DMS 273 (cell line): ENCODE measurements at regions not wholly inside any gene's neighbourhood (a gene's known extent, or its start where the extent isn't known, plus 50 kb on each side); places are given as distances from the start of the nearest gene placed in this dataset.
"Not testable (repeated sequence)": the region's sequence is repeated elsewhere in the genome, so short reads cannot be mapped to it uniquely, and the experiment has no call there.

Source experiments
- DNase-seq: peaks from one replicate; lab custom pipeline; 2025; ENCODE audit not compliant: unreplicated experiment; lab: John Stamatoyannopoulos, UW

DNA sequence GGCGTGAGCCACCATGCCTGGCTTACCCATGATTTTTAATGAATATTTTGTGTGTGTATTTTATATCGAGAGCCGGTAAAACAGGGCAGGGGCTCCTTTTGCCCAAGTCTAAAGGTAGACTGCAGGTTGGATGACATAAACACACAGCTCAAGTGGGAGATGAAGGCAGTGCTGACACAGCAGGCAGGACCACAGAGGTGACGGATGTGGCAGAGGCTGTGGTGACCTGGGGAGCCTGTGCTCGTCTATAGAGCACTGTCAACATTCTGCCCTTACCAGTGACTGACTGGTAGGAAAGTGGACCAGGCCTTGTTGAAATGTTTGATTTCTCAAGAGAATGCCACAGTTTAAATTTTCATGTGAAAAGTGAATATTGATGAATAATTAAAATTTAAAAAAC, 137.5 kb downstream of the ZFP64 start:
- no peak for DNase-seq

DNA sequence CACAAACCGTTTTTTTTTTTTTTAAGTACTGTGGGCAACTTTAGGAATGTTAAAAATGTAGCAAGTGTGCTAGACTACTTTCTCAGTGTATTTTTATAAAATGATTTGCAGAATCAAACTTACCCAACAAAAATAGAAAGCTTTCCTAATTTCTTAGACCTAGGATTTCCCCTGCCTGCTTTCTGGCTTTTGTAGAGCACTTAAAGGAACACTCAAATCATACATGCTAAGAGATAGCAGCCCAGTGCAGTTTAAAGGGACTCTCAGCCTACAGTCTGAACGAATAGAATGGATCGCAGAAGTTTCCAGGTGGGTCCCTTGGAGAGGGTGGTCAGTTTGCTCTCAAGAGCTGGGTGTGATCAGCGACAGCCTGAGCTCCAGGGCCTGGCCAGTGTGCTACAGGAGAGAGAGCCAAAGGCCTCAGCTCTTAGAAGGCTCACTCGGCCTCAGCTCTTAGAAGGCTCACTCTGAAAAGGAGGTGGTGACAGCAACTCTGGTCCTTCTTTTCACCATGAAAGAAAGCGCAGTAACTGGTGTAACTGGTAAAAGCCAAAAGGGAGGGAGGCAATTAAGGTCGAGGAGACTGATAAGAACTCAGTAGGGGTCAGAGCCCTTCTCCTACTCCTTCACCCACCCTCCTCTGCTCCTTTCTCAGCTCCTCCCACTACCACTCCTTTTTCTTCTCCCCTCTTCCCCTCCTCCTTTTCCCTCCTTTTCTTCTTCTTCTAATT, 142.4 kb downstream of the ZFP64 start:
- DNase-seq, result no peak

DNA sequence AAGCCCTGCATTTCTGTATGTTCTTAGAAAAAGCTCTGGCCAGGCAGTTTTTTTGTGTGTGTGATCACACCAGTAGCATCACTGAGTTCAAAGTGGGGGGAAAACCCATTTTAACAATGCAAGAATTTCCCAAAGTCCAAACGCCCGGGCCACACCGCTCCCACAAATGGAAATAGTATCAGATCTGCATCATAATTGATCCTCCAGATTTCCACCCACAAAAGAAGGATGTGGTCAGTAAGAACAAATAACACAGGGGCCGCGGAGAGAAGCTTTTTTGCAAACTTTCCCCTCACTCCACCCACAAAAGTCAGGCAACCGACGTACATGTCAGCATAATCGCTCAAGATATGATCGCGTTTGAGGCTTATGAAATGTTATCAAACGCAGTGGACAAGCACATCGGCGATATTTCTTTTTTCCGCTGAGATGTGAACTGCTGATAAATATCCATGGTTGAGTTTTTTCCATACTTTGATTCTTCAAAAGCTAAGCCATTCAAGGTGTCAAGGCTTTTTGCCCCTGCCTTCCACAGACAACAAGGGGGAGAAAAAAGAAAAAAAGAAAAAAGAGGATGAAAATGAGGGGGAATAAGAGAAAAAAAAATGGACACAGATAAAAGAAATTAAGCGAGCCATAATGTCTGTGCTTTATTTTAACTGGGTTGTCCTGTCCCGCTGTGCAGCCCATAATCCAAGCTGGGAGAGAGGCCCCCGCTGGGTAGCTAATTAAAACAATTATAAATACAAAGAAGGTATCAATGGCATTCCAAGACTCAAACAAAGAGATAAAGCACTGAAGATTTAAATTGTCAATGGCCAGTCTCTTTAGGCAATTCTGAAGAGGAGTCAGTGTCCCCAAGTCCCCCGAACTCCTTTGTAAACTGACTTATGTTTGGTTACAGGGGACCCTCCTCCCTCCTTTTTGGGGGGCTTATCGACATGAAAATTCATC, 143.5 kb downstream of the ZFP64 start:
- no peak for DNase-seq

DNA sequence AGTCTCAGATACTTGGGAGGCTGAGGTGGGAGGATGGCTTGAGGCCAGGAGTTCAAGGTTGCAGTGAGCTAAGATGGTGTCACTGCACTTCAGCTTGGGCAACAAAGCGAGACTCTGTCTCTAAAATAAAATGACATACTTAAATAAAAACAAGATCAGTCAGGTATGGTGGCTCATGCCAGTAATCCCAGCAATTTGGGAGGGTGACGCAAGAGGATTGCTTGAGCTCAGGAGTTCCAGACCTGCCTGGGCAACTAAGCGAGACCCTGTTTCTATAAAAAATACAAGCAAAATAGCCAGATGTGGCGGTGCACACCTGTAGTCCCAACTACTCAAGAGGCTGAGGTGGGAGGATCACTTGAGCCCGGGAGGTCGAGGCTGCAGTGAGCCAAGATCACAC, 149.6 kb downstream of the ZFP64 start:
- no peak for DNase-seq

DNA sequence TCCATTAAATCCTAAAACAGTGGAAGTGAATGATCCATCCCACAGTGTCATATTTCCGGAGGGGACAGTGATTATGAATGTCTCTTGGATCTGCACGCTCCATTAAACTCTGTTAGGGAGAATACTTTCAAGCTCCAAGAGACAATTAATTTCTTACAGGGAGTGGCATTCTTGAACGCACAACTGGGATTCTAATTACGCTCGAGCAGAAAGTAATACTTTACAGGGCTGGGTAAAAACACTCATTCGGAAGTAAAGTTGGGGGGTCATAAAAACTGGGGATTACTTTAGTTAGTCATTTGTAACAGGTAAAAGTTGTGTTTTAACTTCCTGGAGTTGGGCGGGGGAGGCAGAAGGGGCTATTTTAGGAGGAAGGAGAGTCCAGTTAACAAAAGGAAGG, 151.8 kb downstream of the ZFP64 start:
- DNase-seq, result no peak

DNA sequence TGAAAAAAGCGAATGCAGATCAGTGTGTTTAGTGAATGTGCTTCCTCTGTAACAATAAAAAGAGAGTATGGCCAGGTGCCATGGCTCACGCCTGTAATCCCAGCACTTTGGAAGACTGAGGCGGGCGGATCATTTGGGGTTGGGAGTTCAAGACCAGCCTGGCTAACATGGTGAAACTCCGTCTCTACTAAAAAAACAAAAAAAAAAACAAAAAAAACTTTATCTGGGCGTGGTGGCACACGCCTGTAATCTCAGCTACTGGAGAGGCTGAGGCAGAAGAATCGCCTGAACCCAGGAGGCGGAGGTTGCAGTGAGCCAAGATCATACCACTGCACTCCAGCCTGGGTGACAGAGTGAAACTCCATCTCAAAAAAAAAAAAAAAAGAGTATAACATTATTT, 152.9 kb downstream of the ZFP64 start:
- not testable (repeated sequence) for DNase-seq

DNA sequence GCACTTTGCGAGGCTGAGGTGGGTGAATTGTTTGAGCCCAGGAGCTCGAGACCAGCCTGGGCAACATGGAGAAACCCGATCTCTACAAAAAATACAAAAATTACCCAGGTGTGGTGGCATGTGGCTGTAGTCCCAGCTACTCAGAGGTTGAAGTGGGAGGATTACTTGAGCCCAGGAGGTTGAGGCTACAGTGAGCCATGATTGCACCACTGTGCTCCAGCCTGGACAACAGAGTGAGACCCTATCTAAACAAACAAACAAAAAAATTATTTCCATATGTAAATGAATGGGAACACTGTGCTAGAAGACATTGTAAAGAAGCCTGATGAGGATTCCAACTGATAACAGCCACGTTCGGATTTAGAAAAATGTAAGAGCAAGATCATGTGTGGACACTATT, 154.2 kb downstream of the ZFP64 start:
- no peak for DNase-seq

DNA sequence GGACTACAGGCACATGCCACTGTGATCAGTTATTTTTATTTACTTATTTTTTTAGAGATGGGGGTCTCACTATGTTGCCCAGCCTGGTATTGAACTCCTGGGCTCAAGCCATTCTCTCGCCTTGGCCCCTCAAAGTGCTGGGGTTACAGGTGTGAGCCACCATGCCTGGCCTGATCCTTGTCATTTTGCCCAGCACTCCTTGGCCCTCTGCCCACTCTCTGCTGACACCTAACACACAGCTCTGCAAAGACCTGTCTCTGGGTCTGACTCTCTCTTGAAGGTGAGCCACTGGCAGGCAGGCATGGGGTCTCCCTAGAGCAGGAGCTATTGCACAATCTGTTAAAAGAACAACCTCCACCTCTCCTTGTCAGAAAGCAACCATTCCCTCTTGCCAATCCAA, 155.6 kb downstream of the ZFP64 start:
- no peak for DNase-seq

DNA sequence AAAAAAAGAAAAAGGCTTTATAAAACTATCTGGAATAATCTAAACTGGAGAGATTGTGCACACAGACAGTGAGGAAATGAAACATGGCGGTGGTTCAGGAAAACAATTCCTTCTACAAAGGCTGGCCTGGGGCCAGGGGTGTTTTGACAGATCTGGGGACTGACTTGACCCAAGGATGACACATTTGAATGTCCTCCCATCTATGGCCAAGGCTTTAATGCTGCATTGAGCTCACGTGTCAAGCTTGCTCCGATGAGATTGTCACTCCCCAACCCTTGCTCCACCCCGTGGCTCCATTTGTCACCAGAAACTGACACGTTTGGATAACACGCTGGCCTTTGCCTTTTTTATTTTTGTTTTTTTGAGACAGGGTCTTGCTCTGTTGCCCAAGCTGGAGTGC, 156.1 kb downstream of the ZFP64 start:
- DNase-seq, result no peak

DNA sequence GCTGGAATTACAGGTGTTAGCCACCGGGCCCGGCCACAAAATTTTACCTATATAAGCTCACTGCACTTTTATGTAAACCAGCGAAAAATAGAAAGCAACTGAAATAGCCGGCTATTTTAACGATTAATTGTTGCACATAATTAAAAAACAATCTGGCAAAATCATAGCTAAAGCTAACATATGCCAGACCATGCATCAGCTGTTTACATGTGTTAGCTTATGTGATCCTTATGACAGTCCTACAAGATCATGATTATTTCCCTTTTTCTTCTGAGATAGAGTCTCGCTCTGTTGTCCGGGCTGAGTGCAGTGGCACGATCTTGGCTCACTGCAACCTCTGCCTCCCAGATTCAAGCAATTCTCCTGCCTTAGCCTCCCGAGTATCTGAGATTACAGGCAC, 157.0 kb downstream of the ZFP64 start:
- DNase-seq, result no peak

DNA sequence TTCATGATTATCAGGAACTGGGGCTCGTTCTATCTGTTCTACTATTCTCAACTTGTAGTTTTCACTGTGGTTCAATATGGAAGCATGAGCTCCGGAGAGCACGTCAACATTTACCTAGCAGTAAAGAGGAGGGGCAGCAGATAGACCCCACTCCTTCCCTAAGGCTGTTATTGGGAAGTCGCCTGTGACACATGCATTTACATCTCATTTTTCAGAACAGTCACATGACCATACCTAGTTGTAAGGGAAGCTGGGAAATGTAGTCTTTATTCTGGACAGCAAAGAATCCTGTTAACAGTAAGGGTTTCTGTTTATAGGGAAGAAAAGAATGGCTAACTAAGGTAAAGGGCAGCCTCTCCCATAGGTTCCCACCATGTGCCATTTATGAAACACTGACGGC, 158.3 kb downstream of the ZFP64 start:
- peak; percentile 10 for DNase-seq

DNA sequence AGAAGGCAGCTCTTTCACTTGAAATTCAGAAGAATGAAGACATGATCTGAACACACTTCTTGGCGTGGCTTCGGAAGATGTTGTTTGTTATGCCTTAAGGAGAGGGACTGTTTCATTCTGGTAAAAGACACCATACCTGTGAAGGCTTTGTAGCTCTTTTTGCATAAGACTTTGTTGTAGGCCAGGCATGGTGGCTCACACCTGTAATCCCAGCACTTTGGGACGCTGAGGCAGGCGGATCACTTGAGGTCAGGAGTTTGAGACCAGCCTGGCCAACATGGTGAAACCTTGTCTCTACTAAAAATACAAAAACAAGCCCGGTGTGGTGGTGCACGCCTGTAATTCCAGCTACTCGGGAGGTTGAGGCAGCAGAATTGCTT, 159.3 kb downstream of the ZFP64 start:
- not testable (repeated sequence) for DNase-seq

DNA sequence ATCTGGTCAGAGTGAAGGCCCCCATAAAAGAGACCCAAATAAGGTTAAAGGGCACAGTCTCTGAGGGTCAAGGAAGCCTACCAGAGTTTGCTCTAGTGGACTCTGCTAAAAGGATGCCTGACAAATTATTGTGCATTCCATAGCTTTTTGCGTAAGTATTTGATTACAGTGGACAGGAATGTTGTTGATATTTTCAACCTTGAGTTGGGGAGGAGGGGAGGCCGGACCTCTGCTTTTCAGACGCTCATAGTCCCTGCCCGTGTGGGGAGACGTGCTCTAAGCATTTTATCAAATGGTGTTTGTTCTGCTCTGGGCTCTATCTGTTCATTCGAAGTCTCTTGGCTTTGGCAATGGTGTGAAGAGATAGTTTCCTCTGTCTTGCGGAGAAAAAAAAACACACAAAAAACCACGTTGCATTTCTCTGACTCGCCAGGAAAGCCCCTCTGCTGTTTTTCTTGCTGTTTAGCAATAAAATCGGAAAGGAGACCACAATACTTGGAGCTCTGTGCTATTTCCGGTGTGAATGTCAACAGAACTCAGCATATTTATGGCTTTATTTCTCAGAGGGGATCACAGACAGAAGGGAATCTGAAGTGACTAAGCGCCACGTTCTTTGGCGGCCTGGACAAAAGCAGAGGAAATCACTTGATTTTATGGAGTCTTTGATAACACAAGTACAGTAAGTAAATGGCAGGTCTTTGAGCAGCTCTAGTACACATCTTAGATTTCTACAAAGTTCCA, 159.8 kb downstream of the ZFP64 start:
- DNase-seq, result no peak

DNA sequence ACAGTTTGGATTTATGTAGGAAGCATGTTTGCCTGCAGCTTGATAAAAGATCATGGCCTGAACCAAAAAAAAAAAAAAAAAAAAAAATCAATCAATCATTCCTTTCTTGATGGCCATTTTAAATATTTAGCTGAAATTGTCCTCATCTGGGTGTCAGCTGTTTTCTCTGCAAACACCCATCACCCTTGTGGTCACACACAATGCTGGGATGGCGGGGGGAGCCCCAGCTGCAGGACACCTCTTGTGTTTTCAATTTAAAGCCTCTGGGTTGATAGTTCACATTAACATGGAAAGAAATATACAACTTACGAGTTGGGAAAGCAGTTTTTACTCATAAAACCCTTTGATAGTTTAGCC, 160.4 kb downstream of the ZFP64 start:
- DNase-seq, result no peak

DNA sequence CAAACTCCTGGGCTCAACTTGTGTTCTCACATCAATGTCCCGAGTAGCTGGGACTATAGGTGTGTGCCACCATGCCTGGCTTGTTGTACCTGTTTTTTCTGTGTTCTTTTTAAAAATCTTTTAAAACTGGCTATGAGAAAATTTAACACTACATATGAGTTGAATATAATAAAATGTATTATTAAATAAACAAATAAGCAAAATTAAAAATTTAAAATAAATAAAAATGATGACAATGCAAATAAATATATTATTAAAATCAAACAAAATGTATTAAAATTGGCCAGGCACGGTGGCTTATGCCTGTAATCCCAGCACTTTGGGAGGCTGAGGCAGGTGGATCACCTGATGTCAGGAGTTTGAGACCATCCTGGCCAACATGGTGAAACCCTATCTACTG, 162.4 kb downstream of the ZFP64 start:
- not testable (repeated sequence) for DNase-seq

DNA sequence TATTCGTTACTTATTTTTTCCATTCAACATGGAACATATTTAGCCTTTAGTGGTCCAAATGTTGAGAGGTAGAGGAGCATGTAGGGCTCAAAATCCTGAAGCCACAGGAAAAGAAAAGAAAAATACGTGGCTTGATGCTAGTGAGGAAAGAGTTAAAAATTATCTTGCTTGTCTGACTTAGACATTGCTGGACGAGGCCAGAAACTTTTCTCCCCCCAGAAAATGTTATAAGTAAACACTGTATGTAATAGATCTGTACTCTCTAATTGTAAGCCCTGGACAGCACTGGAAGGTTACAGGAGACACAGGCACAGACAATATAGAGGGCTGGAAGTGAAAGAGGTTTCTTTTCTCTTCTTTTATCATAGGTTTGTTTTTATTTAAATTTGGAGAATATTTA, 165.6 kb downstream of the ZFP64 start:
- DNase-seq, result no peak

DNA sequence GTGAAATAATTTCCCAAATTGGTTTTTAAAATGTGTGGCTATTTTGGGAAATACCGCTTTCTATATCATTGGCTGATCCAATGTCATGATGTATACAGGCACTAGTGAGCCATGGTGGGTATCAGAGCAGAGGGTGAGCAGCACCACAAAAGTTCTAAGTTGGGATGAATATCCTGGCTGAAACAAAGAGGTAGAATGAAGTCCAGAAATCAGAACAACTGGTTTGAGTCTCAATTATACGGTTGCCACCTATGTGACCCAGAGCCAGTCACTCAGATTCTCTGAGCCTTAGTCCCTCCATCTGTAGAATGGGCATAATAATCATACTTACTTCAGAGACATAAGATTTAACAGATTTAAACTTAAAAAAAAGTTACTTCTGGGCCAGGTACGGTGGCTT, 172.3 kb downstream of the ZFP64 start:
- no peak for DNase-seq

DNA sequence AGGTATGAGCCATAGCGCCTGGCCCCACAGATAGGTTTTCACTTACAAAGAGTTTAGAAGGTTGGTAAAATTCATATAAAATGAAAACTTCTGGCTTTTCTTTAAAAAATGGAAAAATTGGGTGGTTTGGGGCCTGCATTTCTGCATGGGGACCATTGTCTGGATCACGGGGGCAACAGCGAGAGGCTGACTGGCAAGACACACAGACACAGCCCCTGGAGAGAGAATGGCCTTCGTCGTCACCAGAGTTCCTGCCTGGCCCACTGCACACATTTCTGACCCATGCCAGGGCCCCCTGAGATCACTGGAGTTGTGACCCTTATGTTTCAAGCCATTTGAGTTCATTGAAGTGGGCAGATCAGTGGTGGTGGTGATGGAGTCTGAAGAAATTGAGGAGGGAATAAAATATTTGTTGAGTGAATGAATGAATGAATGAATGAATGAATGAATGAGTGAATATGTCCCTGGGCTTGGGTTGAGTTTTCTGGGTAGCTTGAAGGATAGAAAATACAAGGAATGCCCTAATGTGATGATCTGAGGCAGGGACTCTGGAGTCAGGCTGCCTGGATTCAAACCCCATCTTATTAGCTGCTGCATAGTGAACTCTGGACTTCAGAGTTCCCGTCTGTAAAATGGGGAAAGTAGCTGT, 173.8 kb downstream of the ZFP64 start:
- DNase-seq, result no peak

DNA sequence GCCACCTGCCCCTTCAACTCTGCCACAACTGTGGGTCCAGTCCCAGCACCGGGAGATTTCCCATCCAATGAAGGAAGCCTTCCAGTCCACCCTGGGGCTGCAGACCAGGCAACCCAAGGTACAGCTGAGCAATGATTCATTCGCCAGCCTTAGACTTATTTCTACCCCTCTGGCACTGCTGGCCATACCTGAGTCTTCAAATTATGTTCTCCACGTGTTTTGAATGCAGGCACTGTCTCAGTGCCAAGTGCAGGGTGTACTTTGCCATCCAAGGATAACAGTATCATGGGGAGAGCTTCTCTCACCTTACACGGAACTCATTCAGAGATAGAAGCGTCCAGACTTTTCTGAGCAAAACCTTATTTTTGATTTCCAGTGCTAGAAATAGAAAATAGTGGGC, 175.6 kb downstream of the ZFP64 start:
- no peak for DNase-seq

DNA sequence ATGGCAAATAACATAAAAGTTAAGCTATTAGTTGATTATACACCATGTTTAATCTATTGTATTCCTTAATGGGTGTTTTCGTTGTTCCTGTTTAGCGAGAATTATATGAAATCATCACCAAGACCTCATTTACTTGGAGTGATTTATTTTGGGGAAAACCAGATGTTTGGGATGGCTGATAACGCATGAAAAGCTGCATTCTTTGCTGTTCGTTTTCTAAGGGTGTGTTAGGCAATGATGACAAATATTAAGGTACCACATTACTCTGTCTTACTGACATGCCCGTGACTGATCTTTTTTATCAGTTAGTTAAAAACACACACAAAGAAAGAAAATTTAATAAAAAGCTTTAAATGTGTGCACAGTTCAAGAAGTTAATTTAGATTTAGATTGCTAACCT, 176.4 kb downstream of the ZFP64 start:
- DNase-seq, result no peak

DNA sequence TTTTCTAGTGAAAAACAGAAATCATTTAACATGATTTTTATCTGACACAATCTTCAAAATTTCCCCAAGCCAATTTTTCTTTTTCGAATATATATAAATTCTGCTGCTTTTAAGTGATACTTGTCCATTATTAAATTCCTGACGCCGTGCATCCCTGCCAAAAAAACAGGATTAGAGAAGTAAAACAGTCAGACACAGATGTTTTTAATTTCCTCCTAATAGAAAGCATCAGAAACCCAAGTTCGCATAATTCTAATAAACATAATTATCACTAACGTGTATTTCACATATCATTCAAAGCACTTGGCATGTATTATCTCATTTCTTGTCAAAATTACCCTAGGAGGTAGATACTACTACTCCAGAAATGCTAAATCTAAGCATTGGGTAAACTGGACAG, 179.5 kb downstream of the ZFP64 start:
- no peak for DNase-seq
